ENCODE measurements at regions not wholly inside any gene's neighbourhood (a gene's known extent, or its start where the extent isn't known, plus 50 kb on each side); places are given as distances from the start of the nearest gene placed in this dataset.

DNA sequence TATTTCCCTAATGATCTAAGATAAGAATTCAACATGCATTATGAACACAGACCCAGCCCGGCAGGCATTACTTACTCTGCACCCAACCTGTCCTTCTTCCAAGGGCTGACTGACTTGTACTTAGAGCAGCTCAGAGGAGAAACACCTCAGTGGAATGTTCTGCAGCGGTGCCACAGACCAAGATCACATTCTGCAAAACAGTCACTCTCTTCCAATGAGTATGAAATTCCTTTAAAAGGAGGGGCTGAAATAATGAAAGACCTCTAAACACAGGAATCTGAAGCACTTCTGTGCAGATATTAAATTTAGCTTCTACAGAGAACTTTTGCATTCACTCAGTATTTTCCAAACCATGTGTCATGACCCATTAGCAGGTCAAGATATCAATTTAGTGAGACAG is 172.9 kb downstream of the ZDHHC21 start:
- DNase-seq (ENCODE audit: low read depth, low spot score) = no peak

DNA sequence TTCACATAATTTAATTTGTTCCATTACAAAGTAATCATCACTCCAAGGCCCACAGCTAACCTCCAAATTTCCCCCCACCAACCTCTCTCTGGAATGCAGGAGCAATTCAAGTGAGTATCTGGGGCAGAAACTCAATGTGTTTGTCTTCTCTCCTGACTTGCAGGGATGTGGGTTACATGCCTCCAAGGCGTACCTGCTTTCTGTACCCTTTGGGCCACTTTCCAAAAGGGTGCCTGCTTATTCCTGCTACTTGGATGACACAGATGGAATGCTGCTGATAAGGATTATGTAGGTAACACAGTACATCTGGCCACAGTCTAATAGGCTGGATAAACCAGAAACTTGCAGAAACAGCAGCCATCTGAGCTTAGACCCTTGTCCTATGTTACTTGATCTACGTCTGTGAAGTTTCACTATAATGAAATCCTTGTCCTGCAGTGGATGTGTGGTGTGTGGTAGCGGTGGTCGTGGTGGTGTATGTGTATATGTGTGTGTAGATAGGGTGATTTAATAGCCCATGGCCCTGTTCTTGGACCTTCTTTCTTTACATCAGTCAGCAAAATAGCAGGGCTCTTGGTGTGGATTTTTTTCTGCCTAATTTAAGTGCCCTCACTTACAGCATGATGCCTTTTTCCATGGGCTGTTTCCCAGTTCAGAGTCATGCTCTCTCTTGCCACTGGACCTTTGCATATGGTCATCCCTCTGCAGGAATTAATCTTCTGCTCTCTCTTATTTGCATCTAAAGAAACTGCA is 175.9 kb downstream of the ZDHHC21 start:
- DNase-seq (ENCODE audit: low read depth, low spot score) = no peak

DNA sequence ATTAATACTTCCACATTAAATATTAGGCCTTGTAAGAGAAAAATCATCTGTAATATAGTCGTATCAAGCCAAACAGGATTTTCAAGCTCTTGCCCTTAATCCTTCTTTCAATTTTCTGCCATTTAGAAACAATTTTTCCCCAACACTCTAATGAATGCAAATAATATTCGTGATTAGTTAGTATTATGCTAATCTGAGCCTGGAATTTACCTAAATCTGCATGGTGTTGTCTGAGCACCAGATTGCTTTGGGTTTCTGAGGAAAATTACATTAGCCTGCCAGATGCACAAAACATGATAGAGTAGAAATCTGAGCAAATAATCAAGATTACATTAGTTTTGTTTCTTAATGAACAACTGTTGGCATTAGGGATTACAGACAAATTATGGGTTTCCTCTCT is 176.6 kb downstream of the ZDHHC21 start:
- no peak for DNase-seq (ENCODE audit: low read depth, low spot score)

DNA sequence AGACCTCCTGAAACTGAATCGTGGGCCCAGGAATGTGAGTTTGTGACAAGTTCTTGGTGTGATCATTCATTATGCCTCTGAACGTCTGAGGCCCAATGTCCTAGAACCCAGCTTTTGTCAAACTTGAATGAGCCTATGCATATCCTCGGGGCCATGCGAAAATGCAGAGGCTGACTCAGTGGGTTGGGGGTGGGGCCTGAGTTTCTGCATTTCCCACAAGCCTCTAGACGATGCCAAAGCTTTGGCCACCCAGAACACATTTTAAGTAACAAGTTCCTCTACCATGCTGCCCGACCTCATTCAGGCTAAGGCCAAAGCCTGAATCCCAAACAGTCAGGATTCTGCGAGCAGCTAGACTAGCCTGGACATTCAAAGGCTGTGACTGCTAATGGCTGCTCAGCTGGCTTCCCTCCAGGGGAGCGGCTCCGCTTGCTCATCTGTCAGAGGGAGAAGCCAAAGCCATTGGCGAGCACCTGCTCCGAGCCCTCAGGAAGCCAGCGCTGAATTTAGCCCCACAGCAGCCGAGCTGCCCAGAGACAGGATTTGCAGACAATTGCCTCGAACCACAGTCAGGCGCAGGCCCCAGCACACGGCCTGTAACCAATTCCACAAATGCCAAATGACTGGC is 177.5 kb downstream of the ZDHHC21 start:
- DNase-seq (ENCODE audit: low read depth, low spot score) = no peak

DNA sequence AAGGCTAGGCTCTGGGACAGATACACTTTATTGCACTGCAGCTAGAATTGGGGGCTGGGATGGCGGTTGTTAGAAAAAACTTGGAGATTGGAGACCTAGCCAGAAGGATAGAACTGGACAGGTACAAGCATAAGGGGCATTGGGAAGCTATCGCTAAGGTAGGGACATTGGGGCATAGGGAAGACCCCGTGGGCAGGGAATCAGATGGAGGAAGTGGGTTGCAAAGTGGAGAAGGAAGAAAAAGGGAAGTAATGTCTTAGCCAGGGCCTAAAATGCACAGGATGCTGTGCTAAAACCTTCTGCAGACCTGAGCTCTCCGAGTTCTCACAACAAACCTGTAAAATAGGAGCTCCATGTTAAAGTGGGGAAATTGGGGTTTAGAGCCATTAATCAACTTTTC is 178.2 kb downstream of the ZDHHC21 start:
- DNase-seq (ENCODE audit: low read depth, low spot score) = no peak

DNA sequence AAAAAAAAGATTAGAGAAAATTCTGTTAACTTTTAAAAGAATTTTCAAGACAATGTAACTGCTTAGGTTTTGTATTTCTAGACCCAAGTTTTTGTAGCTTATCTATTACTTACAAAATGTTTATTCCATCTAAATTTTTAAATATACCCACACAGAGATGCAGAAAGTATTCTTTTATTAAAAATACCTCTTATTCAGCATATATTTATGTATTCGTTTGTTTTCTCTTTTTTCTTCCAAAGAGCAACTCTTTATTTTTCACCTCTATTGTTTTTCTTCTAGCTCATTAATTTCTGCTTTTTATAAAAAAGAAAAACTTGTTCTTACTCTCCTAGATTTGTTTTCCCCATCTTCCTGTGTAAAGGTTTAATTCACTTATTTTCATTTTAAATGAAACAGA is 180.3 kb downstream of the ZDHHC21 start:
- no peak for DNase-seq (ENCODE audit: low read depth, low spot score)

DNA sequence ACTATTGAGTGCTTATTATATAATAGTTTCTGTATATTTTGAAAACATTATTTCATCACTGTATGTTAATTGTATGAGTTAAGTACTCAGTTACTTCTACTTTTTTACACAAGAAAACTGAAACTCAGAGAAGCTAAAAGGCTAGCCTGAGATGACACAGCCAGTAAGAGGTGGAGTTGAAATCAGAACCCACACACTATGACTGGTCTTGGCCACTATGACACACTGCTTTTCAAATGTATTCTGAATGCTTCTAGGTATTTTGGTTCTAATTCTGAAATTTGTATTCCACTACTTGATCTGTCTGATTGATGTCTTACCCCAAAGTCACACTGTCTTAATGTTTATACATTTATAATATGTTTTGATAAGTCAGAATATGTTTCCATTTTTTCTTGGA is 181.8 kb downstream of the ZDHHC21 start:
- no peak for DNase-seq (ENCODE audit: low read depth, low spot score)

DNA sequence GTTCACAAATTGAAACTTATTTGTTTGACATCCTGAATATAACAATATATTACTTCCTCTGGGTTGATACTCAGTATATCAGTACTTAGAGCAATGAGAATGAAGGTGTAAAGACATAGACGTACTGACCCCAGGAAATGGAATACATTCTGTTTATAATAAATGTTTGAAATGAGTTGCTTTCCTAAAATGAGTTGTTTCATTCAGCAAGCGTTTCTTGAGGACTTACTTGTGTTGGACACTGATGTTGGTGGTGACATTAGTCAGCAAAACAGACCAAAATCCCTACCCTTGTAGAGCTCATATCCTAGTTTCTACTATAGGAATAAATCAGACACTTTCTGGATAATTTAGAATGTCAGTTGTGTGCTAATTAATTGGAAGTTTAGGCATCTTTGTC is 184.3 kb downstream of the ZDHHC21 start:
- no peak for DNase-seq (ENCODE audit: low read depth, low spot score)

DNA sequence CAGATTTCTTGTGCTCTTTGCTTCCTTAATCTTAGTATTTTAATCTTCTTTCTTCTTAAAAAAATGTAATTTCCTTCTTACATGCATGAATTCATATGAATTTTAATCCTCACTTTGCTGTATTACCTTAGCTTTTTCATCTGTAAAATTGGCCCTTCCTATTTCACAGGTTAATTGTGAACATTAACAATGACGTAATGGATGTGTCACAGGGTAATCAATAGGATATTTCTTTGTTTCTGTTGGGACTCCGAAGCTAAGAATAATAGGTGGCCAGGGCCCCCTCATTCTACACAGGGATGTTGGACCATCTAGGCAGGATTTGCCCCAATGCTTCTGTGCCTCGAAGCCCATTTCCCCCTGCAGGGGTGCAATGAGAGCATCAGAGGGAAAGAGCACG is 187.4 kb upstream of the NFIB start:
- no peak for DNase-seq (ENCODE audit: low read depth, low spot score)

DNA sequence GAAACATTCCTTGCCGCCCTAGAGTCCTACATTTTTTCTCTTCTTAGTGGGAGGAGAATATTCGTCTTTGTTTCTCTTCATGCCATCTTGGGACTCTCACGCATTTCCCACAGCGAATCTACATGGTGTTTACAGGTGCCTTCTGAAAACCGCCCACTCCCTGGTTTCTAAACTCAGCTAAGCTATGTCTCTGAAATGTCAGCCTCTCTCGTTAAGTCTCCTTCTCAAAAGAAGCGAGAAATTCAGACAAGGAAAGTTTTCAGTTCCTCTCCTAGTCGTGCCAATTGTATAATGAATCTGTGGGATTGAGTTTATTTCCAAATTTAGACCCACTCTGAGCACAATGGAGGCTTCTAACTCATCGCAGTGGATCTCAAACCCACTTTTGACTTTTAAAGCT is 186.8 kb upstream of the NFIB start:
- no peak for DNase-seq (ENCODE audit: low read depth, low spot score)

DNA sequence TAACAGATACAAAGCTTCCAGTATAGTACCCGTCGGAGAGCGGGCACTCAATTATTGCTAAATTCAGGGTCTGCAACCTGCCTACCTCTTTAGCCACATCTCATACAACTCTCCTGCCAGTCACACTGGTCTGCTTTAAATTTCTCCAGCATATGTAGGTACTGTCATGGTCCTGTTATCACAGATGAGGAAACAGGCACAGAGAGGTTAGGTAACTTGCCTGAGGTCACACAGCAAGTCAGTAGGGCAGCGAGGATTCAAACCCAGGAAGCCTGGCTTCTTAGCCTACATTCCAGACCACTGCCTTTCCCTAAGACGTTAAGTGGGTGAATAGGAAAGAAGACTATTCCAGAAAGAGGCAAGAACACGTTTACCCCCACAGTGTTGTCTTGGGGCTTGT is 186.0 kb upstream of the NFIB start:
- DNase-seq (ENCODE audit: low read depth, low spot score) = no peak

DNA sequence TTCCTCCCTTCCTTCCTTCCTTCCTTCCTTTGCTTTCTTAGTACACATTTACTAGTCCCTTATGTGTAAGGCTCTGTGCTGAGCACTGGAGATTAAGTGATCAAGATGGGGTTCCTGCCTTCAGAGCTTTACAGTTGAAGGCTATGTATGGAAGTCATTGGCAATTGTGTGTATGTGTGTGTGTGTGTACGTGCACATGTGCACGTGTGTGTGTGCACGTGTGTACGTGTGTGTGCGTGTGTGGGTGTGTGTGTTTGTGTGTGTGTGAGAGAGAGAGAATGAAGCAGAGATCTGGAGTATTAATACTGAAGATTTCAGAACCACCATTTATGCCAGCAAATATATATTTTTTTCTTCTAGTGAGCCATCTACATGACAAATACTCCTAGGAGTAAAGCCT is 184.9 kb upstream of the NFIB start:
- DNase-seq (ENCODE audit: low read depth, low spot score) = no peak

DNA sequence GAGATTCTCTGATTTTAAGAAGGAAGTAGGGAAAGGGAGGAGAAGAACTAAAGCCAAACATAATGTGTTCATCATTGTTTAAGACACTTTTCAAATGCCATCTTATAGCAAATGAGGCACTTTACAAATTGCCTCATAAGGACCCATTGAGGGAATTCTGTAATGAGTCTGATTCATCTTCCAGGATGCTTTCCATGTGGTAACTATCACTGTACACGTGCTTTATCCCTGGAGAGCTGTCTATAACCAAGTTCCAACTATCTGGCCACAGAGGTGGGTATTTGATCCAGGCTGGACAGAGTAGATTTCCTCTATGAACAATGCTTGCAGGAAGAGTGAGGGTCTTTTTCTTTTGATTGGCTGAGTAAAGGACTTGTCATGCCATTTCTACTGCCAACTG is 183.5 kb upstream of the NFIB start:
- no peak for DNase-seq (ENCODE audit: low read depth, low spot score)

DNA sequence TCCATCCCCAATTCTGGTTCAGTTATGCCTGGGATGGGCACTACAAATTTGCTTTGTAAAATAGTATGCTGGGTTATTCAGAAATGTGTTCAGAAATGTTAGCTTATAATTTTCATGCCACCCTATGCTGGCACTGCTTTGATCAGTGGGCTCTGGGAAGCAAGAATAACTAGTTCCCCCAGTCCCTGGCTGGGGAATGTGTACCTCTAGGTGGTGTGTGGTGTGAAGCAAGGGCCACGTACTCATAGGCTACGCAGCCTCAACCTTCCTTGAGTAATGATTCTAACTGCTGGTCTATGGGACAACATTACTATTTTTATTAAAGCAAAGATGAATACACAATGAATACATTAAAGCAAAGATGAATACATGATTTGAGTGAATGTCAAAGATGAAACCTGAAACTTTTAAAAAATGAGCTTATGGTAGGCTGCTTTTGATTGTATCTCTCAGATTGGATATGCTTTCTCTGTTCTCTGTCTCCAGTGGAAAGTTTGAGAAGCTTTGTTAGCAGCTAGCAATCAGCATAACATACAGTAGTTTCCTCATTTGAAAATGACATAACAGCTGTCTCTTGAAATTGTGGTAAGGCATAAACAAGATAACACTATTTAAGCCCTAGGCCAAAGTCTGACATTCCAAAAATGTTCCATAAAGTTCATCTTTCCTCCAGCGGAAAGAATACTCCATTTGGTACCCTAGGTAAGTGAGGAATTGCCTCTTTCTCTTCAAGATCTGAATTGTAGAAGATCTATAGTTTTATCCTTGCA is 174.7 kb upstream of the NFIB start:
- no peak for DNase-seq (ENCODE audit: low read depth, low spot score)

DNA sequence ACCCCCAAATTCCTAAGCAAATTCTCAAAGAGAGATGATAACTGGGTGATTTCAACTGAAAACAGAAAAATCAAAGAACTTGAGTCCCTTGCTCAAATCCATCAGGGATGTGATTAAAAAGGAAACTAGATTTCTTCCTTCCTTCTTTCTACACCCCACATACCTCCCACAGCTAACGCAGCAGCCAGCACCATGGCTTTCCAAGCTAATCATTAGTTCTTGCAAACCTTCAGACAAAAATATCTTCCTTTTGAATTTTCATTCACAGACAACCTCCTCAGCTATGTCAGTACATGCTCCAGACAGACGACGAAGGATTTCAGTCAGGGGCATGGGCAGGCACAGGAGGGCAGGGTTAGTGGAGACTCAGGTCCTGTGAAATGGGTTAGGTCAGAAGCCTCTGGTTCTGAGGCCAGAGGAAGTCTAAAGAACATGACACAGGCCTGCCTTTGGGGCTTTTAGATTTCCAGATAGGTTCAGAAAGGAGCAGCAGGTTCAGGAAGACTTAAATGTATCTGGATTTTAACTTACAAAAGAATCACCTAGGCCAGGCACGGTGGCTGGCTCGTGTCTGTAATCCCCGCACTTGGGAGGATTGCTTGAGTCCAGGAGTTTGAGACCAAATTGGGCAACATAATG is 173.7 kb upstream of the NFIB start:
- no peak for DNase-seq (ENCODE audit: low read depth, low spot score)

DNA sequence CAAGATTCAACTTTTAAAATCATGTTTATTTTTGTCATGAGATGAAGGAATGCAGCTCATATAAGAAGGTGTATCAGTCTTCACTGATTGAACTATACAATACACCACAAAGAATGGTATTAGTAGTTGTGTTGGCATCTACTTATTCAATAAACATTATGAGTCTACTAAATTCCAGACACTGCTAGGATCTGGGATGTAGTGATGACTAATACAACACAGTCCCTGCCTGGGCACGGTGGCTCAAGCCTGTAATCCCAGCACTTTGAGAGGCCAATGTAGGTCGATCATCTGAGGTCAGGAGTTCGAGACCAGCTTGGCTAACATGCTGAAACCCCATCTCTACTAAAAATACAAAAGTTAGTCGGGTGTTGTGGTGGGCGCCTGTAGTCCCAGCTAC is 171.4 kb upstream of the NFIB start:
- no peak for DNase-seq (ENCODE audit: low read depth, low spot score)

DNA sequence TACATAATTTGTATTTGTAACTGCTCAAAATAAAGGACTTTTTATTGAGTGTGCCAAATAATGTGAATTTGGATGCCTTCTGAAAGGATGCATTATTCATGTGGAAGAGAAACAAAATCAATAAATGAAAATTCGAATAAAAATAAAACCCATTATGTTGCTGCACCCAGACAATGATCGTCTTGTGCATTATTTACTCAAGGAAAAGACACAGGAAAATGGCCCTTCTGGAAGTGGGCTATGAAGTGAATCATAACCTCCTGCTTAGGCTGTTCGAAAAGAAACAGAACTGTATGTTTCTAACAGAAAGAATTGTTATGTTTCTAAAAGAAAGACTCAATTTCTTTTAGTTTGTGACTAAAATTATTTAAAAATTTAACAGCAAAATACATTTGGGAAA is 168.9 kb upstream of the NFIB start:
- DNase-seq (ENCODE audit: low read depth, low spot score) = no peak

DNA sequence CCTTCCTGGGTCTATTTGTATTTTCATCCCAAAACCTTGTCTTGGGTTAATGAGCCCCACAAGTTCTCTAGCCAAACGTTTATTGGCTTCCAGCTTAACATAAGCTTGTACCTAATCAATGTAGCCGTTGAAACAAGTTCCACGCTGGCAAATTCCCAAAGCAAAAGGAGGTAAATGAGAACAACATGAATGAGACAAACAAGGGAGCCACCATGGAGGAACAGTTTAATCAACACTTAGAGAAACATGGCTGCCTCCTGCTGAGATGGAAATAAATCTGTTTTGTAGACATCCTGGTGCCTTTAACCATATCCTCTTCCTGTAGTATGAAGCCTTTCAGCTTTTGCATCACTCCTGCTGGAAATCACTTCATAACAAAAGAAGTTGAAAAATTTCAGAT is 166.6 kb upstream of the NFIB start:
- DNase-seq (ENCODE audit: low read depth, low spot score) = no peak

DNA sequence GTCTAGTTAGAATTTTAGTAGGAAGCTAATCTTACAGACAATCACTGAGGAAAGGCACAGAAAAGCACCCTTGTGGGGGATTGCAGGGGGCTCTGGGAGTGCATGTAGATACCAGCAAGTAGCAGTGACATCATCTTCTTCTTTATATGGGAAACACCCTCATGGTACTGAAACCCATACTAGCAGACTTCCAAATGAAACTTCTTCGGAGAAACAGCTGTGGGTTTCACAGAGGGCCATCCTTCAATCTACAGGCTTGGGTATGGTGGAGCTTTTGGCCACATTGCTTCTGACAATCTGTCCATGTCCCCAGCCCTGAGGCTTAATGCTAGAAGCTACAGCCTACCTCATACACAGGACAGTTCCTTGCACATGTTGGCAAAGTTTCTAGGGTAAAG is 165.2 kb upstream of the NFIB start:
- DNase-seq (ENCODE audit: low read depth, low spot score) = no peak

DNA sequence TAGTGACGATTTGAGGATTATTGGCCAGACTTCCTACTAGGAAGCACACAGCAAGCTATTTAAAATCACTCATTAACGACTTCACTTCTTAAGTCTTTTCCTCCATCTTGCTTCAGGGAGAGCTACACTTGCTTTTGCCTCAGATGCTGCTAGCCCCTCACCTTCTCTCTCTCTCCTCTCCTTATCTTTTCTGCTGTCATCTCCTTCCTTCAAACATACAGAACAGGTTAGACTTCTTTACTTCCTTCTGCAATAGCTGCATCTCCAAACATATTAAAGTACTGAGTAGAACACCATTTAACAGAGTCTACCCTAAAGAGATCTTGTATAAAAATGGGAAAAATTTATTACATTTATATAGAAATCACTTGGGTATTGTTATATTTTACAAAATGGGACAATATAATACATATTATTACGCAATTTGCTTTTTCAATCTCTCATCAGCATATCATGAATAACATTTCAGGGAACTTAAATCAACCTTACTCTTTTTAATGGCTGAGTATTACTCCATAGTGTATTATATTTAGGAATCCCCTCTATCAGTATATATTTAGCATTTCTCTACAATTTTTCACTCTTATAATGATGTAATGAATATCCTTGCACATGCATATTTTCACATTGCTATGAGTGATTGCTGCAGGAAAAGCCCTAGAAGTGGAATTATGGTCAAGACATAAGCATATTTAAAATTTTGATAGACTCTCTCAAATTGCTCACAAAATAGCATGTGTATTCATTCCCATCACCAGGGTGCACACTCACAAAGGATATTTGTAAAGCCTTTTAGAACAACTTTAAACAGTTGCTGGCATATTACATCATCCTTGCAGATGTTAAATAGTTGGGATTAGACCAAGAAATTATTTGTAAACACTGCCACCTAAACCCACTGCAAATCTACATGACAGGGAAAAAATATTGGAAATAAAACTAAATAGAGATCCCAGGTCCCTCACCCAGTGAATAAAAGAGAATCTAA is 164.5 kb upstream of the NFIB start:
- no peak for DNase-seq (ENCODE audit: low read depth, low spot score)

DNA sequence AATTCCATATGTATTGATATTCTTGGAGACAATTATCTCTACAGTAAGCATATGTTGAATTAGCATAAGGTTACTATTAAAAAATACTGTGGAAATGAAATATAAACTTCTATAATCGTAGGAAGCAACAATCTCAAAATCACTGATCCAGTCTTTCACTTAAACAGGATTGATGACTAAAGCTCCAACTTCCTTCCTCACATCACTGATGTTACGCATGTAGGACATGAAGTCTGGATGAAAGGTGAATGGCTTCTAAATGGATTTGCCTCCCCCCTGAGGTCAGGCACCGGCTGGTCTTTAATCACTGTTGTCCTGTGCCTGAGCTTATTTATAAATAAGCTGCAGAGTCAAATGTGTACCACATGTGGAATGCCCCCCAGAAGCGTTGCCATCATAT is 157.1 kb upstream of the NFIB start:
- no peak for DNase-seq (ENCODE audit: low read depth, low spot score)
